Upper lobe of left lung (tissue), 4 donors: ENCODE measurements at regions not wholly inside any gene's neighbourhood (a gene's known extent, or its start where the extent isn't known, plus 50 kb on each side); places are given as distances from the start of the nearest gene placed in this dataset.

ENCODE experiments used
- CTCF ChIP-seq, 6 experiments: fragments of 450-650 bp in 4 of 6; fragments of 200-600 bp in 2 of 6; sonication (generic) in 2 of 6; IDR thresholded peaks; one replicate each; pipeline ENCODE4 v1.5.1; 2016 to 2019; ENCODE audit warnings: antibody characterized with exemption in 6 of 6
- EP300 ChIP-seq, 4 donors: sonication (generic); formaldehyde crosslinking; IDR thresholded peaks; one replicate each; pipeline ENCODE4 v1.5.1; 2017; ENCODE audit warnings: antibody characterized with exemption in 4 of 4, control low read depth in 2 of 4
- POLR2A ChIP-seq, 4 donors: fragments of 450-650 bp; IDR thresholded peaks; one replicate each; pipeline ENCODE4 v1.5.1; 2016 to 2017; ENCODE audit warnings: antibody characterized with exemption in 4 of 4, mild to moderate bottlenecking in 2 of 4
- POLR2AphosphoS5 ChIP-seq, 2 donors: sonication (generic); formaldehyde crosslinking; IDR thresholded peaks; one replicate each; pipeline ENCODE4 v1.5.1; 2017; ENCODE audit warnings: antibody characterized with exemption in 2 of 2

DNA sequence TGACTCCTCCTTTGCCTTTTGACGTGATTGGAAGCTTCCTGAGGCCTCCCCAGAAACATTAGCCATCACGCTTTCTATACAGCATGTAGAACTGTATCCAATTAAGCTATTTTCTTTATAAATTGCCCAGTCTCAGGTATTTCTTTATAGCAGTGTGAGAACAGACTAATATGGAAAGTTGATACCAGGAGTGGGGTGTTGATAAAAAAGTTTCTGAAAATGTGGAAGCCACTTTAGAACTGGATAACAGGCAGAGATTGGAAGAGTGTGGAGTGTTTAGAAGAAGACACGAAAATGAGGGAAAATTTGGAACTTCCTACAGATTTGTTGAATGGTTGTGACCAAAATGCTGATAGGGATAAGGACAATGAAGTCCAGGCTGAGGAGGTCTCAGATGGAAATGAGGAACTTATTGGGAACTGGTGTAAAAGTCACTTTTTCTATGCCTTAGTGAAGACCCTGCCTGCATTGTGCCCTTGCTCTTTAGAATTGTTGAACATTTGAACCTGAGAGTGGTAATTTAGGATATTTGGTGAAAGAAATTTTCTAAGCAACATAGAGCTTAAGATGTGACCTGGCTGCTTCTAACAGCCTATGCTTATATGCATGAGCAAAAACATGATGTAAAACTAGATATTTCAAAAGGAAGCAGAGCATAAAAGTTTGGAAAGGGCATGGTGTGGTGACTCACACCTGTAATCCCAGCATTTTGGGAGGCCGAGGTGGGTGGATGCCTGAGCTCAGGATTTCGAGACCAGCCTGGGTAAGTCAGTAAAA, 969.7 kb downstream of the DSC3 start:
- TF ChIP-seq CTCF (IDR thresholded peaks at IDR 0.05) (no peak), POLR2AphosphoS5 (IDR thresholded peaks at IDR 0.05) (no peak), POLR2A (IDR thresholded peaks at IDR 0.05) (no peak), EP300 (IDR thresholded peaks at IDR 0.05) (no peak)
